SK-N-SH treated with all-trans-retinoic acid at 6 μM for 48 hours (cell line): ENCODE measurements at regions not wholly inside any gene's neighbourhood (a gene's known extent, or its start where the extent isn't known, plus 50 kb on each side); places are given as distances from the start of the nearest gene placed in this dataset.

Experiments used
- CREB5 ChIP-seq: fragments of 250-450 bp; sonication (Bioruptor Pico); IDR thresholded peaks from 2 replicates; pipeline ENCODE4 v1.5.1; 2020; ENCODE audit warnings: low read depth, mild to moderate bottlenecking, moderate library complexity
- CSRNP3 ChIP-seq: fragments of 250-450 bp; sonication (Bioruptor Pico); IDR thresholded peaks from 2 replicates; pipeline ENCODE4 v1.5.1; 2021; ENCODE audit warnings: mild to moderate bottlenecking, moderate library complexity
- RARB ChIP-seq: fragments of 250-450 bp; sonication (Bioruptor Pico); IDR thresholded peaks from 2 replicates; pipeline ENCODE4 v1.8.0; 2021; ENCODE audit warnings: mild to moderate bottlenecking, moderate library complexity
- TOX ChIP-seq: fragments of 250-450 bp; sonication (Bioruptor Pico); IDR thresholded peaks from 2 replicates; pipeline ENCODE4 v1.8.0; 2021; ENCODE audit warnings: mild to moderate bottlenecking, moderate library complexity, borderline replicate concordance
- ZFP3 ChIP-seq: fragments of 250-450 bp; sonication (Bioruptor Pico); IDR thresholded peaks from 2 replicates; pipeline ENCODE4 v1.5.0; 2020; ENCODE audit warnings: mild to moderate bottlenecking, moderate library complexity
- ZNF565 ChIP-seq: fragments of 450-650 bp; formaldehyde crosslinking; conservative IDR thresholded peaks from 2 replicates; pipeline ENCODE4 v1.5.0; 2020; ENCODE audit warnings: low read depth, mild to moderate bottlenecking, moderate library complexity
- ZNF8 ChIP-seq: fragments of 450-650 bp; formaldehyde crosslinking; IDR thresholded peaks from 2 replicates; pipeline ENCODE4 v1.5.0; 2020; ENCODE audit warnings: mild to moderate bottlenecking, moderate library complexity

- no peak for TF ChIP-seq ZFP3 (CRISPR knock-in tag)
- TF ChIP-seq CREB5 (CRISPR knock-in tag), result no peak
- no peak for TF ChIP-seq RARB
- TF ChIP-seq ZNF8, result no peak
- no peak for TF ChIP-seq ZNF565 (CRISPR knock-in tag)
- no peak for TF ChIP-seq TOX
- no peak for TF ChIP-seq CSRNP3 (CRISPR knock-in tag)
Measured at GRCh38 chr20:5469111-5469510, 141.7 kb downstream of the GPCPD1 start.
